Stimulated activated naive CD4-positive, alpha-beta T cell (primary cell): ENCODE measurements at regions not wholly inside any gene's neighbourhood (a gene's known extent, or its start where the extent isn't known, plus 50 kb on each side); places are given as distances from the start of the nearest gene placed in this dataset.

ENCODE experiments used
- DNase-seq, 6 experiments: peaks; one replicate each; lab custom pipeline; 2025; lab: John Stamatoyannopoulos, UW

DNA sequence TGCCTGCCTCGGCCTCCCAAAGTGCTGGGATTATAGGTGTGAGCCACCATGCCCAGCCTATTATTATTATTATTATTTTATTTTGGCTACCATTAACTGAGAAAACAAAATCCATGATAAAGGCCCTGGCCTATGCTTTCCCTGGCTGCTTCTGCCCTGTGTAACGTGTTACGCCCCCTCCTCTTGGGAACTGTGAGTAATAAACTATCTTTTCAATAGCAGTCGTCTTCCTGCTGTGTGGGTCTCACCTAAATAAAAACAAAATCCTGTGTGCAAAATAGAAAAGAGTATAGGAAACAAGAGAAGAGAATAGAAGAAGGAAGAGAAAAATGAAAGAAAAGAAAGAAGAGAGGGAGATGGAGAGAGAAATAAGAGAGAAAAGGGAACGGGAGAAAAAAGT is 237.0 kb downstream of the MIAT start:
- DNase-seq: no peak

DNA sequence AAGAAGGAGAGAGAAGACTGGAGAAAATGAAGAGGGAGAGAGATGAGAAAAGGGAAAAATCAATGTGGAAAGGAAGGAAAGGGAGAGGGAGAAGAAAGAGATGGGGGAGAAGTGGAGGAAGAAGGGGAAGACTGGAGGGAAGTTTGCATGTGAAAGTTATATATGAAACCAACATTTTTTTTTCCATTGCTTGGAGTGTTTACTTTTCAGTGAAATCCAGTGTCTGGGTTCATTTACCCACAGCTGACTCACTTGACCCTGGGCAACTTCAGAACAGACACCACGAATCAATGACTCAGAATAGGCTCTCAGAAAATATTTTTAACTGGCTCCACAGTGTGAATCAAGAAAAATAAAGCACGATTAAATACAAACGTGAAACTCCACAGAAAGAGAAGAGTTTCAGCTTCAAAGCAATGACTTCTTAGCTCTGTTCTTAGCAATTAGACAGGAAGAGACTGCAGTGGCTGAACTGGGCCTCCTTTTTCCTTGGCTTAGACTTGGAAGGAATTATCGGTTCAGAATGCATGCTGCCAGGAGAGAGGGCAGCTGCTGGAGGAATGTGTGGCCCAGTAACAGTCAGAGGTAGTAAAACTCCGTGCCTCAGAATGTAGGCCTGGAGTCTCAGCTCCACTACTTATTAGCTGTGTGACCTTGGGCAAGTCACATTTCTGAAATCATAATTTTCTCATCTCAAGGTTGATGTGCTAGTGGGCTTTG is 237.5 kb downstream of the MIAT start:
- DNase-seq: no peak

DNA sequence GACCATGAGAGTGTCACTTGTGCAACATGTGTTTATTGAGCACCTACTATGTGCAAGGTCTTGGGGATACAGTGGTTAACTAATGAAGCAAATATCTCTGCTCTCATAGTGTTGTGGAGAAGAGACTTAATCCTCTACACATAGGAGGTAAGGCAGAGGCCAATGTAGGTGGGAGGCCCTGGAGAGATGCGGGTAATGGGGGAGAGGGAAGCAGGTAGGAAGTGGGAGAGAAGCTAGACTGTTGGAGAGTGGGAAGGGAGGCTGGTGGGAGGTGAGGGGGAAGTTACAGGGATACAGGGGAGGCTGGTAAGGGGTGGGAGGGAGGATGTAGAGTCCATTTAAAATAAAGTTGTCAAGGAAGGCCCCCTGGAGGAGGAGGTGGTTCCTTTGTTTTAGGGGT is 240.0 kb downstream of the MIAT start:
- DNase-seq: no peak

DNA sequence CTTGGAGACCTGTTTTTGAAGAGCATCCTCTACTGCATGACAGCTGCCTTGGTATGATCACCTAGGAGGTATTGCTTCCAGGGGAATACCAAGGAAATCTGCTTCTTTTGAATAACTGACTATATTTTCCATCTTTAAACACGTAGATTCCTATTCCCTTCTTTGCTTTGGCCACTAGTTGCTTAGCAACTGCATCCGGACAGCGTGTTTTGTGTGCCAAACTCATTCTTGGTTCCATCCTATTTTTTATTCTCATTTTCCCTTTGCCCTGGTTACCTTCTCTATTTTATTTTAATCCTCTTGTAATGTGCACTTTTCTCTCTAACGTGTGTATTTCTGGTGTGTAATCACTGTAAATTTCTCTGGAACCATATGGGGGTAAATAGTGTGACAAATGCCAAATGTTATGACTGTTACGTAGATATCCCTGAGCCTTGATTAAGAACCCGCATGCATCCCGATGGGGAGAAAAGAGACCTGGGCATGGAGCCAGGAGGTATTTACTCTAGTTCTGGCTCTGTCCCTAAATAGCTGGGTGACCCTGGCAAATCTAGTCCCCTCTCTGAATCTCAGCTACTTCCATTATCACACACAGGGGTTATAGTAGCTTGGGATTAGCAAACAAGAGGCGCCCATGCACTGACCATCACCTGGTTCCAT is 241.7 kb downstream of the MIAT start:
- no peak for DNase-seq

DNA sequence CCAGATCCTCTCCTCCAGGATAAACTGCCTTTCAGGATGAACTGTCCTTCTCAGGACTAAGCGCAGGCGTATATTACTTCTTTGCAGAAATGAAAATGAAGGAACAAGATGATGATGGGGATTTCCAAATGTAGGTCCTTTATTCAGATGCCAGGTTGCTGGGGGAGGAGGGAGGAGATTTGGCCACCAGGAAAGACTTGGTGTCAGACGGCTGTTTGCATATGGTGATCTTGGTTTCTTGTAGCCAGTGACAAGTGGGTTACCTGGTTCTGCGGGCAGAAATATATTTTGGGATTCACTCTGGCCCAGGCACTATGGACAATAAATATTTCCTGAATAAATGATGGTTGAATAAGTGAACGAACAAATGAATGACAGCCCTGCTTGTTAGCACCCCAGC is 243.4 kb downstream of the MIAT start:
- no peak for DNase-seq

DNA sequence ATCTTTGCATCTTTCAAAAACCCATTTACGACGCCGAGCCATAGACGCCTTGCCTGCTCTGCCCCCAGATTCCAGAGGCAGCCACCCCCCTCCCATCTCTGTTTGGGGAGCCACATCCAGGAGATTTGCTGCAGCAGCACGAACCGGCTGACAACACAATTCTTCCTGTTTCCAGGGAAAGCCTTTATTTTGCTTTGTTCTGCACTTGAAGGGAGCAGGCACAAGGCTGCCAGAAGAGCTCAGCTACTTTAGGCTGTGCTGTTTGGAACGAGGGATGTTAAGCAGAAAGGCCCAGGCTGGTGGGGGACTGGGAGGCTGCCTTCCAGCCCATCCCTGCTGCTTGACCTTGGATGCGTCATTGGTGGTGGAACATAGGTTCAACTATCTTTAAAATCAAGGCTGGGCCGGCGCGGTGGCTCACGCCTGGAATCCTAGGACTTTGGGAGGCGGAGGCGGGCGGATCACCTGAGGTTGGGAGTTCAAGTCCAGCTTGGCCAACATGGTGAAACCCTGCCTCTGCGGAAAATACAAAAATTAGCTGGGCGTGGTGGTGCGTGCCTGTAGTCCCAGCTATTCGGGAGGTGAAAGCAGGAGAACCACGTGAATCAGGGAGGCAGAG is 243.9 kb downstream of the MIAT start:
- DNase-seq: no peak

DNA sequence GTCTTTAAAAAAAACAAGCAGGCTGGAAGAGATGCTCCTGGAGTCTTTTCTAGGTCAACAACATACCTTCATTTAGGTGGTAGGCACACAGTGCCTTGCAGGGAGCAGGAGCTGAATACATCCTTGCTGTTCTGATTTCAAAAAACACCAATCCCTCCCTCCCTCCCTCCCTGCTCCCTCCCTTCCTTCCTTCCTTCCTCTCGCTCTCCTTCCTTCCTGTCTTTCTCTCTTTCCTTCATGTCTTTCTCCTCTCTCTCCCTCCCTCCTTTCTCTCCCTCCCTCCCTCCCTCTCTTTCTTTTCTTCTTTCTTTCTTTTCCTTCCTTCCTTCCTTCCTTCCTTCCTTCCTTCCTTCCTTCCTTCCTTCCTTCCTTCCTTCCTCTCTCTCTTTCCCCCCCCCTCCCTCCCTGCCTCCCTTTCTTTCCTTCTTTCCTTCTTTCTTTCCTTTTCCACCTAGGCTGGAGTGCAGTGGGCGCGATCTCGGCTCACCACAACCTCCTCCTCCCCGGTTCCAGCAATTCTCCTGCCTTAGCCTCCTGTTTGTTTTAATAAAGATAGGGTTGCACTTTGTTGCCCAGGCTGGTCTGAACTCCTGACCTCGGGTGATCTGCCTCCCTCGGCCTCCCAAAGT is 245.1 kb downstream of the MIAT start:
- no peak for DNase-seq

DNA sequence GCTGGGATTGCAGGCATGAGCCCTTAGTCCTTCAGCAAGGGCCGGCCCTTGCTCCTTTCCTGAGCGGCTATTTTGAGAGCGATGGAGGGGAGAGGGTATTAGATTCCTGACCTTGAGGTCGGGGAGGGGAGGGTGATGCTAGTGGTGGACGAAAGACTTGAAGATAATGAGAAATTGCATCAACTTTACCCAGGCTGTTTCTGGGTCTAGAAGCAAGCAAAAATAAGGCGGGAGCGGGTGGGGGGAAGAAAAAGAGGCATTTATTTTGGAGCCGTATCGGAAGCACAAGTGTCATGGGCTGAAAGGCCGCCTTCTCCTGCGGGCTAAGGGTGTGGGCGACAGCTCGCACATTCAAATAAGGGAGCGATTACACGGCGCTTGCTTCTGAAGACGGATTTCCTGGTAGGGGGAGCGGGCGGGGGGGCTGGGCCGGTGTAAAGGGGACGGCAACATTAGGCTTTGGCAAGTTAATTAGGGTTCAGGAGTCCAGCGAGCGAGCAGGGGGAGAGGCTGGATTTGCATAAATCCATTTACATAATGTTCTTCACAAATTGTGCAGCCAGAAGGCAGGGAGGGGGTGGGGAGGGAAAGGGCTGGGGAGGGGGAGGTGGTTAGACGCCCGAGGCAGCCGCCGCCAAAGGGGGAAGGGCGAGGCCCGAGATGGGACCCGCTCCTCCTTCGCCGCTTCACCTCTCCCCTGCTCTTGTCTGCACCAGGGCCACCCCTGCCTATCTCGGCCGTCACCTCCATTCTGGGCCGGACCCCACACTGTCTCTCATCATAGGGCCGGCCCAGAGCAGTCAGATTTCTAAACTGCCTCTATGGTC is 245.9 kb downstream of the MIAT start:
- DNase-seq: no peak

DNA sequence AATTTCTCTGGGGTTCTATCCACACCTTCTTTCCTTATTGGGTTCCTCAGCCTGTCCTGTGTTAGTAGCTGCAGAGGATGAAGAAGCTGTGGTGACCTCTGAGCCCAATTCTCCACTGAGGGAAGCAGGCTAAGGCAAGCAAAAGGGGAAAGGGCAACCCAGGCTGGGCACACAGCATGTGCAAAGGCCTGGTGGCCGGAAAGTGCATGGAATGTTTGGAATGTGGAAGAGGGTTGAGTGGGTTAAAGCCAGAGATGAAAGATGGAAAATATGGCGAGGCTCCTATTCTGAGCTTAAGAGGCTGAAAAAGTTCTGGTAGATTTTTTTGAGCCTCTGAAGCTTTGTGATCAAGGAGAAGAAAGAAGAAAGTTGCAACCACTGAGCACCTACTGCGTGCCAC is 247.1 kb downstream of the MIAT start:
- no peak for DNase-seq

DNA sequence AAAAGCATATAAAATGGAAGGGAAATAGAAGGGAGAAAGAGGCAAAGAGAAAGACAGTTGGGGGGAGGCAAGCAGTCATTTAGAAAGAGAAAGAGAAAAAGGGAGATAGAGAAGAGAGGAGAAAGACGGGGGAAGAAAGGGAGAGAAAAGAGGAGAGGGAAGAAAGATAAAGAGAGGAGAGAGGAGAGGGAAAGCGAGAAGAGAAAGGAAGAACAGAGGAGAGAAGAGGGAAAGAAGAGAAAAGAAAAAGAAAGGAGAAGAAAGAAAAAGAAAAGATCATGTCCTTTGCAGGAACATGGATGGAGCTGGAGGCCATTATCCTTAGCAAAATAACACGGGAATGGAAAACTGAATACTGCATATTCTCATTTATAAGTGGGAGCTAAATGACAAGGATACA is 247.7 kb downstream of the MIAT start:
- DNase-seq: no peak

DNA sequence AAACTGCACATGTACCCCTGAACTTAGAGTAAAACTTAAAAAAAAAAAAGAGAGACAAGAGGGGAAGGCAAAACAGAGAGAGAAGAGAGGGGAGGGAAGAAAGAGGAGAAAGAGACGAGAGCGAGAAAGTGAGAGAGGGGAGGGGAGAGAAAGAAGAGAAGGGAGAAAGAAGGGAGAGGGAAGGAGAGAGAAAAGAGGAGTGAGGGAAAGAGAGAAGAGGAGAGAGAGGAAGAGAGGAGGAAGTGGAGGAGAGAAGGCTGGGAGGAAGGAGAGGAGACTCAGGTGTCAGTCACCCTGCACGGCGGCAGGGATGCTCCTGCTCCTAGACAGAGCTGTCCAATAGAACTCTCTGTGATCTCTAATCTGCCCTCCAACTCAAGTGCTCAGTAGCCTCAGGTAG is 248.3 kb downstream of the MIAT start:
- no peak for DNase-seq

DNA sequence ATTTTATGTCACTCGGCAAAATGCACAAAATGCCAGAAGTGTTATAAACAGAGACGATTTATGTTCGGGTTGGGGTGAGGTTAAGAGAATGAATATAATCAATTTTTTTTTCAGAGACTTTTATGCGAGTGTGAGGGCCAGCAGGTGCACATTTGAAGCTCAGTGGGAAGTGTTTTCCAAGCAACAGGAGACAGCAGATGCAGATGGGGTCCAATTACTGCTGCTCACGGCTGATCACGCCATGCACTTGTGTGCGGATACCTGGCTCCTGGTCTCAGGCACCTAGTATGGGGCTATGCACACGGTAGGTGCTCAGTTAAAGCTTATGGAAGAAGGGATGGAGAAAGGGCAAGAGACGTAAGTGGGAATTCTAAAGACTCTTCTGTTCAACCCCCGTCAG is 249.1 kb downstream of the MIAT start:
- DNase-seq: no peak

DNA sequence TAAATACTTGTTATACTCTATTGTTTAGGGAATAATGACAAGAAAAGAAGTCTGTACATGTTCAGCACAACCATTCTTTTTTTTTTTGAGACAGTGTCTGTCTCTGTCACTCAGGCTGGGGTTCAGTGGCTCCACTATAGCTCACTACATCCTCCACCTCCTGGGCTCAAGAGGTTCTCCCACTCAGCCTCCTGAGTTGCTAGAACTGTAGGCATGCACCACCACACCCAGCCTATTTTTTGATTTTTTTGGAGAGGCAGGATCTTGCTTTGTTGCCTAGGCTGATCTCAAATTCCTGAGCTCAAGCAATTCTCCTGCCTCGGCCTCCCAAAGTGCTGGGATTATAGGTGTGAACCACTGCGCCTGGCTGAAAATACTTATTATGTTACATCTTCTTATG is 250.0 kb downstream of the MIAT start:
- no peak for DNase-seq

DNA sequence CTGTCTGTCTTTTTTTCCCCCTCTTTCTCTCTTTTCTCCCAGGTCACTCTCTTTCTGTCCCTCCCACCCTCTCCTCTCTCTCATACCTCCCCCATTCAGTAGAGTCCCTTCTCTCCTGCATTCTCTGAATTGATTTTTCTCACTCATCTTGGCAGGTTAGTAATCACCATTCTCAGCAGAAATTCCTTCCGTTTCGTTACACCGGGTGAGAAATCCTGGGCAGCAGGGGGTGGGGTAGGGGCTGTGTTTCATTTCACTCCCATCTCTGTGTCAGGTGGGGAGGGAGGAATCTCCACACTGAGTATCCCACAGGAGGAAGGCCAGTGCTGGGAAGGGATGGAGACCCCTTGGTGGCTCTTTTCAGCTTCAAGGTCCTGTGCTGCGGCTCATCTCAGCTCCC is 253.5 kb downstream of the MIAT start:
- no peak for DNase-seq

DNA sequence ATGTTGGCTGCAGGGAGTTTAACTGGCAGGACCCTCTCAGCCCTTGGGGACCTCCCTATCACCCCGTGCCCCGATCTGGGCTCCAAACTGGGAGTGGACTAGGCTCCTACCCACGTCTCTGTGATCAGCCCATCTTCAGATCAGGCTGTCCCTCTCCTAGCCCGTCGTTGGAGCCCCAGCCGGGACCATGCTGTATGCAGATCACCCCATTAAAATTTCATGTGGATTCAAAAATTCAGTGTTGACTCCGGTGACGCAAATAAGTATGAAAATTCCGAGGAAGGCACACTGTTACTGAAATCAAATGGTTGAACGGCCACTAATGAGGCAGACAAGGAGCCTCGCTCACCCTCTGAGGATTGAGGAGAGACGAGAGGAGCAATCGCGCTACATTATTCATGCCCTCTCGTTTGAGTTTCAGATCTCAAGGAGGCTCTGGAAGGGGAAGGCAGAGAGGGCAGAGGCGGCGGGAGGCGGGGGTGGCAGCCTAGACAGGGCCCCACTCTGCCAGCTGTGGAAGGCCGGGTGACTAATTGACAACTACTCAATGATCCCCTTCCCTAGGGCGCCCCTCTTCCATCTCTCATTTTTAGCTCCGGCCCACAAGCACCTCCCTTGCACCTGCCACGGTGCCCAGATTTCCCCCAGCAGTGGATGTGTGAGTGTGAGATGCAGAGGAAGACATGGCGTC is 255.4 kb downstream of the MIAT start:
- DNase-seq: no peak

DNA sequence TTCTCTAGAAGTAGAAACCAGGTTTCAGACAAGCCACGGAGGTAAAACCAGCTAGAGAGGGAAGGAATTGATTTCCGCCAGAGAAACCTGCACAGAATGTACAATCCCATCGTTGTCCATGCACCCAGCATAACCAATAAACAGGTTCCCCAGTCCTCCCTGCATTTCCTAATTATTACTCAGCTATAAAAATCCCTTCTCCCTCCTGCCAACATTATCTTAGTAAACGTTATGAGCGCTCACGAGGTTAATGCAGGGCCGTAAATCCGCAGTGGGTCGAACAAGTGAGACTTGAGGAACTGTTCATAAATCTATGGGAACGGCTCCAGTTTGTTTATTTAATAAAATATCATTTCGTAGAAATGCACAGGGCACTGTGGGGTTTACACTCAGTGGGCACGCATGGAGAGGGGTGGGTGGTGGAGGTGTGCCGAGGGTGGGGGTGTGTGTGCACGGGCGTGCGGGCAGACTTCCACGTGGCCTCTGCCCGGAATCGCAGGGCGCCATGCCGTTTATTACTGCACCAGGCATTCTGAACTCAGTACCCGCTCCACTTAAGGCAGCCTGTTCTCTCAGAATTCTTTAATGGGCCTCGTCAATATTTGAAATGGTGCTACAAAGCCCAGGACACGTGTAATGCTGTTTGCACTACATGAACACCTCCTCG is 257.3 kb downstream of the MIAT start:
- DNase-seq: no peak

DNA sequence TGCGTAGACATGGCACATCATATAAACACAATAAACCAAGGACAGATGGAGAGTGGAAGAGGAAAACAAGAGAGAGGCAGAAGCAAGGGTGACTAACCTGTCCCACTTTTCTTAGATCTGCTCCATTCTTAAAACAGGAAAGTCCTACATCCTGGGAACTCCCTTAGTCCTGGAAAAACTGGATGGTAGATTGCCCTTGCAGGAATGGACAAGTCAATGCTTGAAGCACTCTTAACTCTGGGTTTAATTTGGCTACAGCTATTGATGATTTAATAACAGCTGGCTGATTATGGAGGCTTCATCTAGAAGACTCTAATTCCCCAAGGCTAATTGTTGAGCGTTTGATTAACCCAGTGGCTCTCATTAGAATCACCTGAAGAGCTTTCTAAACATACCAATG is 258.8 kb downstream of the MIAT start:
- DNase-seq: no peak

DNA sequence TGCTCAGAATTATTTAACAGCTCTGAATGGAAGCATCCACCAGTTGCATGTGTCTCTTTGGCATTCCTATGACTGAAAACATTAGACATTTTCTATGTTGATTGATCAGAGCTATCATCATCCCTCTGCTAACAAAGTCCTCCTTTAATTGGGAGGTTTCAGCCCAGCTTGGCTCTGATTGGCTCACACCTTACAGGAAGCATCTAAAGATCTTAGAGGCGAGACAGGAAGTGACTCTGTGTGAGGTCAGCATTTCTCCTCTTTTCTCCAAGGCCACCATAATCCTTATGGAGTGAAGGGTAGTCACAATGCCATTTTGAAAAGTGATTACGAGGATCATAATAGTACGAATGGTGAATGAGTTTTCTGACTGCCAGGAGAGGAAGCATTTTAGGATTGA is 260.8 kb downstream of the MIAT start:
- DNase-seq: no peak

DNA sequence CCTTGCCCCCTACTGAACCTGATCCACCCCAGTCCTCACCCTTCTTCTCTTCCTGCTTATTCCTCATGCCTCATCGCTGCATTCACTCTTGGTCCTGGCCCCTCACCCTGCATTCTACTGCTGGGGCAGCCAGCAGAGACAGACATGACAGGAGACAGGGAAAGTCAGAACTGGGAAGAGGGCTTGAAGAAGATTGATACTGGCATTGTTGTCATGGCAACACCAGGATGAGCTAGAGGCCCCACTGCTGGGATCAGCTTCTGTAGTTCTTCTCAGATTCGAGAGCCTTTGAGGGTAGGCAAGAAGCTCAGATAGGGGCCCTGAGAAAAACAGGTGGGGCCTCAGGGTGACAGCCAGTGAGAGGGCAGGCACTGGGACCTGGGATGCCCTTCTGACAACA is 264.3 kb downstream of the MIAT start:
- DNase-seq: no peak

DNA sequence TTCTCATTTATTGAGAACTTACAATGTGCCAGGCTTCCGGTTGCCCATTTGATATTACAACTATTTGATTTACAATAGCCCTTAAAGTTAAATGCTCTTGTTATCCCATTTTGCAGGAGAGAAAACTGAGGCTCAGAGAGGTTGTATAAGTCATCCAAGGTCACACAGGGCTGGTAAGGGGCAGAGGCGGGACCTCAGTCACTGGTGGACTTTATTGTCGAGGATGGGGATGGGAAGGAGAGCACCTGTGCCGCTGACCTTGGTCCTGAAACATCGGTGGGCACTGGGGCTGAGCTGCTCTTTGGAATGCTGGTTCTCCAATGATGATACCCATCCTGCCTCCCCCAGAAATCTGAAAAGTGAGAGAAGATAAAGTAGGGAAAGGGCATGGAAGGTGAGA is 265.4 kb downstream of the MIAT start:
- DNase-seq: no peak

DNA sequence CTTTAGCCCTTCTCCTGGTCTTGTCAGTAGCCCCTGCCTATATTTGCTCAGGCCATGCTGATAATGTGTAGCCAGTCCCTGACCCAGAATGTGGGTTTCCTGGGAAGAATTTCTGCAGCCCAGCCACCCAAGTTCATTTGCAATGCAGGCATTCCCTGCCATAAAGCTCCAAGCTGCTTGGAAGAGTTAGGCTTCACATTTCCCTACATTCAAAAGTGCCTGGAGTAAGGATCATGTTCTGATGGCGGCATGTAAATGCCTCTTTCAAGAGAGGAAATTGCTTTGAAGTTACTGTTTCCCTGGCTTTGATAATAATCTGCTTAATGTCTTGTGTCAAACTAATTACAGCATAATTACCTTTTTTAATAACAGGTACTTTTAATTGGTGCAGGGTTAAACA is 266.1 kb downstream of the MIAT start:
- DNase-seq: no peak
